HEK293 (cell line): ENCODE measurements at regions not wholly inside any gene's neighbourhood (a gene's known extent, or its start where the extent isn't known, plus 50 kb on each side); places are given as distances from the start of the nearest gene placed in this dataset.

Experiments
- CTCF ChIA-PET: fragments of 350-600 bp; formaldehyde crosslinking; extraction: SDS; loops from one replicate; lab custom pipeline; 2021; ENCODE audit warnings: antibody characterized with exemption; lab: Yijun Ruan, JAX
- POLR2A ChIA-PET: fragments of 300-600 bp; formaldehyde crosslinking; extraction: SDS; loops from one replicate; lab custom pipeline; 2020; ENCODE audit warnings: antibody characterized with exemption, inconsistent platforms; lab: Yijun Ruan, JAX
- H3K27ac ChIP-seq: fragments of 200-500 bp; sonication (Bioruptor generic); 2 replicates; pipeline ENCODE4 v1.5.1; 2014; ENCODE audit warnings: low read depth, low read length, control low read depth, inconsistent platforms; ENCODE audit errors: extremely low read depth
- H3K36me3 ChIP-seq, 2 experiments: fragments of 200-500 bp in 1 of 2; sonication (Bioruptor generic) in 1 of 2; 1 replicate in 1 of 2; 2 replicates in 1 of 2; pipeline ENCODE4 v1.5.1; 2014 to 2017; ENCODE audit warnings: inconsistent platforms in 2 of 2, low read length in 2 of 2; ENCODE audit not compliant: control insufficient read depth in 2 of 2, insufficient read depth in 1 of 2
- H3K4me1 ChIP-seq: fragments of 200-500 bp; sonication (Bioruptor generic); 2 replicates; pipeline ENCODE4 v1.5.1; 2014; ENCODE audit warnings: mild to moderate bottlenecking, low read length, inconsistent platforms; ENCODE audit not compliant: control insufficient read depth, insufficient read depth
- H3K4me3 ChIP-seq: 2 replicates; pipeline ENCODE4 v1.5.1; 2011; ENCODE audit warnings: low read depth, mild to moderate bottlenecking, control low read depth, low read length, moderate library complexity
- H3K9me3 ChIP-seq: fragments of 200-500 bp; sonication (Bioruptor generic); 2 replicates; pipeline ENCODE4 v1.5.1; 2014; ENCODE audit warnings: low read depth, low read length, inconsistent platforms; ENCODE audit not compliant: control insufficient read depth, insufficient read depth
- BCL11A ChIP-seq: fragments of 450-650 bp; formaldehyde crosslinking; IDR thresholded peaks from 2 replicates; pipeline ENCODE4 v1.5.1; 2016; ENCODE audit warnings: low read depth, missing biosample characterization, missing genetic modification characterization
- GLIS1 ChIP-seq: fragments of 450-650 bp; formaldehyde crosslinking; IDR thresholded peaks from 2 replicates; pipeline ENCODE4 v1.5.1; 2016; ENCODE audit warnings: missing biosample characterization, missing genetic modification characterization
- HOXA7 ChIP-seq: sonication (generic); formaldehyde crosslinking; IDR thresholded peaks from 2 replicates; pipeline ENCODE4 v1.8.1; 2022; ENCODE audit warnings: missing genetic modification reagents, borderline replicate concordance
- OSR2 ChIP-seq: fragments of 450-650 bp; formaldehyde crosslinking; IDR thresholded peaks from 2 replicates; pipeline ENCODE4 v1.5.1; 2016; ENCODE audit warnings: missing biosample characterization, missing genetic modification characterization
- REPIN1 ChIP-seq: fragments of 450-650 bp; formaldehyde crosslinking; IDR thresholded peaks from 2 replicates; pipeline ENCODE4 v1.5.1; 2017; ENCODE audit warnings: missing biosample characterization, missing genetic modification characterization, low read depth
- REST ChIP-seq: fragments of 450-650 bp; formaldehyde crosslinking; IDR thresholded peaks from 2 replicates; pipeline ENCODE4 v1.5.1; 2016; ENCODE audit warnings: missing biosample characterization, missing genetic modification characterization
- ZBTB48 ChIP-seq: fragments of 450-650 bp; formaldehyde crosslinking; IDR thresholded peaks from 2 replicates; pipeline ENCODE4 v1.5.1; 2016; ENCODE audit warnings: missing biosample characterization, missing genetic modification characterization
- ZBTB6 ChIP-seq: fragments of 450-650 bp; formaldehyde crosslinking; IDR thresholded peaks from 2 replicates; pipeline ENCODE4 v1.5.1; 2017; ENCODE audit warnings: missing biosample characterization, missing genetic modification characterization
- ZFP69B ChIP-seq: fragments of 450-650 bp; formaldehyde crosslinking; IDR thresholded peaks from 2 replicates; pipeline ENCODE4 v1.5.1; 2016; ENCODE audit warnings: missing biosample characterization, missing genetic modification characterization
- ZNF16 ChIP-seq: fragments of 450-650 bp; formaldehyde crosslinking; IDR thresholded peaks from 2 replicates; pipeline ENCODE4 v1.5.1; 2016; ENCODE audit warnings: low read depth, missing biosample characterization, missing genetic modification characterization
- ZNF19 ChIP-seq: fragments of 450-650 bp; formaldehyde crosslinking; IDR thresholded peaks from 2 replicates; pipeline ENCODE4; 2016; ENCODE audit warnings: missing biosample characterization, missing genetic modification characterization, low read depth
- ZNF2 ChIP-seq: fragments of 450-650 bp; formaldehyde crosslinking; IDR thresholded peaks from 2 replicates; pipeline ENCODE4 v1.5.1; 2016; ENCODE audit warnings: missing biosample characterization, missing genetic modification characterization
- ZNF274 ChIP-seq, 2 experiments: fragments of 200-500 bp in 1 of 2; fragments of 450-650 bp in 1 of 2; sonication (Bioruptor generic) in 1 of 2; formaldehyde crosslinking in 1 of 2; IDR thresholded peaks; 2 replicates each; pipeline versions ENCODE4 v1.5.1 to v1.6.1; 2014 to 2016; ENCODE audit warnings: borderline replicate concordance in 1 of 2, inconsistent platforms in 1 of 2, low read length in 1 of 2, missing biosample characterization in 1 of 2, missing genetic modification characterization in 1 of 2
- ZNF366 ChIP-seq: fragments of 450-650 bp; formaldehyde crosslinking; conservative IDR thresholded peaks from 2 replicates; pipeline ENCODE4 v1.5.1; 2016; ENCODE audit warnings: missing biosample characterization, missing genetic modification characterization
- ZNF416 ChIP-seq: fragments of 450-650 bp; formaldehyde crosslinking; IDR thresholded peaks from 2 replicates; pipeline ENCODE4 v1.5.1; 2016; ENCODE audit warnings: missing biosample characterization, missing genetic modification characterization
- ZNF433 ChIP-seq: fragments of 450-650 bp; formaldehyde crosslinking; IDR thresholded peaks from 2 replicates; pipeline ENCODE4 v1.5.1; 2016; ENCODE audit warnings: missing biosample characterization, missing genetic modification characterization, low read depth
- ZNF473 ChIP-seq: fragments of 450-650 bp; formaldehyde crosslinking; IDR thresholded peaks from 2 replicates; pipeline ENCODE4 v1.5.1; 2017; ENCODE audit warnings: missing biosample characterization, missing genetic modification characterization
- ZNF48 ChIP-seq: fragments of 450-650 bp; formaldehyde crosslinking; IDR thresholded peaks from 2 replicates; pipeline ENCODE4 v1.5.1; 2016; ENCODE audit warnings: missing biosample characterization, missing genetic modification characterization
- ZNF530 ChIP-seq: fragments of 450-650 bp; formaldehyde crosslinking; IDR thresholded peaks from 2 replicates; pipeline ENCODE4 v1.5.1; 2016; ENCODE audit warnings: low read depth, missing biosample characterization, missing genetic modification characterization
- ZNF610 ChIP-seq: fragments of 450-650 bp; formaldehyde crosslinking; IDR thresholded peaks from 2 replicates; pipeline ENCODE4 v1.5.1; 2016; ENCODE audit warnings: missing biosample characterization, missing genetic modification characterization, borderline replicate concordance
- ZNF623 ChIP-seq: fragments of 450-650 bp; formaldehyde crosslinking; IDR thresholded peaks from 2 replicates; pipeline ENCODE4 v1.5.1; 2016; ENCODE audit warnings: missing biosample characterization, missing genetic modification characterization
- ZNF768 ChIP-seq: fragments of 450-650 bp; formaldehyde crosslinking; IDR thresholded peaks from 2 replicates; pipeline ENCODE4 v1.5.1; 2018; ENCODE audit warnings: missing biosample characterization, mild to moderate bottlenecking, missing genetic modification characterization
- ZNF785 ChIP-seq: fragments of 450-650 bp; formaldehyde crosslinking; IDR thresholded peaks from 2 replicates; pipeline ENCODE4 v1.5.1; 2016; ENCODE audit warnings: missing biosample characterization, missing genetic modification characterization
- ZSCAN16 ChIP-seq: fragments of 450-650 bp; formaldehyde crosslinking; IDR thresholded peaks from 2 replicates; pipeline ENCODE4 v1.5.1; 2016; ENCODE audit warnings: missing biosample characterization, missing genetic modification characterization

- Histone ChIP-seq H3K4me3 (no peak overlapping the region), H3K36me3 (no peaks in the 10 kb centered on the region), H3K9me3 (no peaks in the 10 kb centered on the region), H3K4me1 (0 out of 2 replicates have a peak, but pooled peaks cover 2% of the 10 kb centered on the region), H3K27ac (no peak overlapping the region)
- POLR2A ChIA-PET = no interaction called here
- CTCF ChIA-PET = no interaction called here
- no peak for TF ChIP-seq ZNF416 (tag by site-specific recombination)
- no peak for TF ChIP-seq ZNF366 (tag by site-specific recombination)
- no peak for TF ChIP-seq ZNF473 (tag by site-specific recombination)
- no peak for TF ChIP-seq HOXA7 (CRISPR knock-in tag)
- TF ChIP-seq ZNF530 (tag by site-specific recombination) = no peak
- no peak for TF ChIP-seq ZBTB48
- TF ChIP-seq ZNF16 (tag by site-specific recombination) = no peak
- TF ChIP-seq ZNF19 (tag by site-specific recombination) = no peak
- no peak for TF ChIP-seq ZSCAN16
- TF ChIP-seq BCL11A (tag by site-specific recombination) = no peak
- TF ChIP-seq ZNF623 = no peak
- no peak for TF ChIP-seq ZBTB6
- TF ChIP-seq ZNF48 (tag by site-specific recombination) = no peak
- no peak for TF ChIP-seq OSR2 (tag by site-specific recombination)
- TF ChIP-seq ZNF274 (IDR thresholded peaks at IDR 0.05; ENCODE audit: low read length) = no peak
- no peak for TF ChIP-seq ZNF274 (tag by site-specific recombination; IDR thresholded peaks at IDR 0.05; ENCODE audit: borderline replicate concordance)
- TF ChIP-seq ZNF2 (tag by site-specific recombination) = no peak
- TF ChIP-seq REPIN1 (tag by site-specific recombination) = no peak
- TF ChIP-seq ZNF610 (tag by site-specific recombination) = no peak
- no peak for TF ChIP-seq GLIS1 (tag by site-specific recombination)
These were observed 2017.2 kb upstream of the TENM3 start for GRCh38 chr4:180225977-180226376.

- TF ChIP-seq ZNF785 (tag by site-specific recombination) = no peak
- no peak for TF ChIP-seq ZFP69B (tag by site-specific recombination)
- TF ChIP-seq REST (tag by site-specific recombination) = peak; percentile 75; the same call in 1 of the 2 replicates
- TF ChIP-seq ZNF433 (tag by site-specific recombination) = no peak
- no peak for TF ChIP-seq ZNF768 (tag by site-specific recombination)
- Histone ChIP-seq H3K36me3 (no peaks in the 10 kb centered on the region), H3K27ac (no peak overlapping the region), H3K4me3 (no peak overlapping the region), H3K9me3 (no peaks in the 10 kb centered on the region), H3K4me1 (no peaks in the 10 kb centered on the region)
- ChIA-PET CTCF (no interaction called here), POLR2A (no interaction called here)
These were observed 2008.5 kb upstream of the TENM3 start for GRCh38 chr4:180234730-180235129.
